GM23338 (cell line): ENCODE measurements at regions not wholly inside any gene's neighbourhood (a gene's known extent, or its start where the extent isn't known, plus 50 kb on each side); places are given as distances from the start of the nearest gene placed in this dataset.

Experiments
- ATAC-seq: fragments of 200-7000 bp; cut with Tn5 transposase; 3 replicates; pipeline ENCODE4 v1.9.1; 2020
- DNase-seq: peaks from one replicate; pipeline ENCODE4 v3.0.0-alpha.2; 2015; ENCODE audit warnings: low spot score
- H2AFZ ChIP-seq: fragments of 200-600 bp; sonication (generic); 2 replicates; pipeline ENCODE4 v1.8.0; 2016; ENCODE audit warnings: antibody characterized with exemption, mild to moderate bottlenecking, moderate library complexity
- H3F3A ChIP-seq: fragments of 200-600 bp; sonication (generic); replicated peaks from 2 replicates; pipeline ENCODE4 v1.8.0; 2017; ENCODE audit warnings: antibody characterized with exemption, mixed run types, low read depth
- H3K27ac ChIP-seq: fragments of 200-600 bp; sonication (generic); 2 replicates; pipeline ENCODE4 v1.6.1; 2016; ENCODE audit warnings: low read depth
- H3K27me3 ChIP-seq: fragments of 200-600 bp; sonication (generic); 2 replicates; pipeline ENCODE4 v1.8.0; 2016; ENCODE audit warnings: mild to moderate bottlenecking, mixed run types, moderate library complexity; ENCODE audit not compliant: insufficient read depth
- H3K36me3 ChIP-seq: fragments of 200-600 bp; sonication (generic); 2 replicates; pipeline ENCODE4 v1.8.0; 2016; ENCODE audit warnings: mild to moderate bottlenecking; ENCODE audit not compliant: insufficient read depth
- H3K4me1 ChIP-seq: fragments of 200-600 bp; sonication (generic); 2 replicates; pipeline ENCODE4 v1.8.0; 2016; ENCODE audit warnings: mild to moderate bottlenecking, moderate library complexity; ENCODE audit not compliant: insufficient read depth
- H3K4me2 ChIP-seq: fragments of 200-600 bp; sonication (generic); 2 replicates; pipeline ENCODE4 v1.7.1; 2017; ENCODE audit warnings: mixed run types
- H3K4me3 ChIP-seq: fragments of 200-600 bp; sonication (generic); 2 replicates; pipeline ENCODE4 v1.6.1; 2016; ENCODE audit warnings: mixed run types
- H3K79me2 ChIP-seq: fragments of 200-600 bp; sonication (generic); replicated peaks from 2 replicates; pipeline ENCODE4 v1.8.0; 2017; ENCODE audit warnings: mild to moderate bottlenecking; ENCODE audit not compliant: insufficient read depth
- H3K9me2 ChIP-seq: fragments of 200-600 bp; sonication (generic); 2 replicates; pipeline ENCODE4 v1.8.0; 2017; ENCODE audit not compliant: insufficient read depth
- H4K20me1 ChIP-seq: fragments of 200-600 bp; sonication (generic); replicated peaks from 2 replicates; pipeline ENCODE4 v1.8.0; 2017; ENCODE audit warnings: mild to moderate bottlenecking; ENCODE audit not compliant: insufficient read depth
- H3K27ac Mint-ChIP-seq: 2 replicates; pipeline ENCODE4 v1.8.0; 2020; ENCODE audit warnings: inconsistent platforms, mild to moderate bottlenecking, moderate library complexity, mixed read lengths
- H3K27me3 Mint-ChIP-seq: 3 replicates; pipeline ENCODE4 v1.8.0; 2022; ENCODE audit warnings: low read depth, mild to moderate bottlenecking, moderate library complexity, mixed read lengths, inconsistent platforms; ENCODE audit not compliant: insufficient read depth, poor library complexity
- H3K36me3 Mint-ChIP-seq: 3 replicates; pipeline ENCODE4 v1.8.0; 2021; ENCODE audit warnings: low read depth, mild to moderate bottlenecking, inconsistent platforms, moderate library complexity, mixed read lengths
- H3K4me1 Mint-ChIP-seq: 3 replicates; pipeline ENCODE4 v1.8.0; 2020; ENCODE audit warnings: mild to moderate bottlenecking, inconsistent platforms, mixed read lengths
- H3K4me3 Mint-ChIP-seq: 3 replicates; pipeline ENCODE4 v1.8.0; 2021; ENCODE audit warnings: moderate library complexity, mild to moderate bottlenecking, inconsistent platforms, mixed read lengths
- H3K9me3 Mint-ChIP-seq: 3 replicates; pipeline ENCODE4 v1.8.0; 2020; ENCODE audit warnings: moderate library complexity, mild to moderate bottlenecking, inconsistent platforms, mixed read lengths
- EZH2 ChIP-seq: fragments of 200-600 bp; sonication (generic); IDR thresholded peaks from one replicate; pipeline ENCODE4 v1.8.0; 2017; ENCODE audit warnings: antibody characterized with exemption, mild to moderate bottlenecking, low read depth; ENCODE audit not compliant: unreplicated experiment
- EZH2phosphoT487 ChIP-seq: fragments of 200-600 bp; sonication (generic); IDR thresholded peaks from one replicate; pipeline ENCODE4 v1.8.1; 2018; ENCODE audit warnings: antibody characterized with exemption; ENCODE audit not compliant: unreplicated experiment
- JUNB ChIP-seq: IDR thresholded peaks from one replicate; pipeline ENCODE4 v1.6.1; 2016; ENCODE audit warnings: antibody characterized with exemption; ENCODE audit not compliant: unreplicated experiment
- NANOG ChIP-seq: IDR thresholded peaks from 2 replicates; pipeline ENCODE4 v1.6.1; 2016; ENCODE audit warnings: antibody characterized with exemption, borderline replicate concordance
- POLR2AphosphoS5 ChIP-seq: IDR thresholded peaks from 2 replicates; pipeline ENCODE4 v1.6.1; 2016; ENCODE audit warnings: antibody characterized with exemption, low read depth
- STAT1 ChIP-seq: IDR thresholded peaks from one replicate; pipeline ENCODE4 v1.6.1; 2016; ENCODE audit warnings: antibody characterized with exemption; ENCODE audit not compliant: unreplicated experiment
- ZNF114 ChIP-seq: fragments of 250-450 bp; sonication (Bioruptor Pico); IDR thresholded peaks from 2 replicates; pipeline ENCODE4 v1.5.0; 2020; ENCODE audit warnings: mild to moderate bottlenecking, moderate library complexity
- ZNF331 ChIP-seq: fragments of 250-450 bp; sonication (Bioruptor Pico); IDR thresholded peaks from 2 replicates; pipeline ENCODE4 v1.5.0; 2020; ENCODE audit warnings: low read depth, mild to moderate bottlenecking, moderate library complexity
- TF ChIP-seq, protein P1 (sequence below): IDR thresholded peaks from 2 replicates; pipeline ENCODE4 v1.6.1; 2016; ENCODE audit warnings: antibody characterized with exemption
- TF ChIP-seq, protein P2 (sequence below), 2 experiments: fragments of 200-600 bp in 1 of 2; sonication (generic) in 1 of 2; conservative IDR thresholded peaks; 2 replicates each; pipeline versions ENCODE4 v1.5.1 to v1.6.1; 2016 to 2017; ENCODE audit warnings: antibody characterized with exemption in 2 of 2, low read depth in 2 of 2, mild to moderate bottlenecking in 2 of 2, moderate library complexity in 1 of 2
- TF ChIP-seq, protein P3 (sequence below): fragments of 250-450 bp; sonication (Bioruptor Pico); IDR thresholded peaks from 2 replicates; pipeline ENCODE4 v1.5.0; 2020; ENCODE audit warnings: mild to moderate bottlenecking, moderate library complexity

DNA sequence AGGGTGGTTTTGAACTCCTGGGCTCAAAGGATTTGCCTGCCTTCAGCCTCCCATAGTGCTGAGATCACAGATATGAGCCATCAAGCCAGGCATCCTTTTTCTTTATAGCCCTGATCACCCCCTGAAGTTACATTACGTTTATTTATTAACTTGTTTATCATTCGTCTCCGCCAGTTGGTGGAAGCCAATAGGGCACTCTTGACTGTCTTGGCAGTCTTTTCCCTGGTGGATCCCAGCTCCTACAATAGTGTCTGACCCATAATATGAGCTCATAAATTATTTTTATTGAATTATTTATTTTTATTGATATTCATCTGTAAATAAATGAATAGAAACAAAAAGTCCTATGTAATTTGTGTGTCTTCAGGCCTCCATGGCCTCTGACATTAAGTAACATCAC is 484.3 kb upstream of the FAT1 start:
- Mint-ChIP-seq H3K27ac (no peak overlapping the region), H3K36me3 (no peaks in the 10 kb centered on the region), H3K4me1 (no peaks in the 10 kb centered on the region), H3K4me3 (no peak overlapping the region), H3K9me3 (peaks cover 3% of the 10 kb centered on the region; the same call in 2 of the 3 replicates), H3K27me3 (peaks cover 2% of the 10 kb centered on the region)
- H3K4me2 ChIP-seq: no peak overlapping the region
- no peaks in the 10 kb centered on the region for H3F3A ChIP-seq
- H4K20me1 ChIP-seq: no peaks in the 10 kb centered on the region; the same call in 1 of the 2 replicates
- DNase-seq: no peak
- TF ChIP-seq JUNB: no peak
- no peak for TF ChIP-seq STAT1
- TF ChIP-seq POLR2AphosphoS5: no peak
- TF ChIP-seq NANOG: no peak
- TF ChIP-seq ZNF114 (CRISPR knock-in tag): no peak
- H3K79me2 ChIP-seq: no peaks in the 10 kb centered on the region
- ATAC-seq: no peak
- H3K4me1 ChIP-seq: no peaks in the 10 kb centered on the region
- no peaks in the 10 kb centered on the region for H3K9me2 ChIP-seq
- H2AFZ ChIP-seq: no peak overlapping the region
- H3K4me3 ChIP-seq: no peak overlapping the region
- H3K27me3 ChIP-seq: no peaks in the 10 kb centered on the region
- H3K36me3 ChIP-seq: no peaks in the 10 kb centered on the region
- H3K27ac ChIP-seq: no peak overlapping the region

DNA sequence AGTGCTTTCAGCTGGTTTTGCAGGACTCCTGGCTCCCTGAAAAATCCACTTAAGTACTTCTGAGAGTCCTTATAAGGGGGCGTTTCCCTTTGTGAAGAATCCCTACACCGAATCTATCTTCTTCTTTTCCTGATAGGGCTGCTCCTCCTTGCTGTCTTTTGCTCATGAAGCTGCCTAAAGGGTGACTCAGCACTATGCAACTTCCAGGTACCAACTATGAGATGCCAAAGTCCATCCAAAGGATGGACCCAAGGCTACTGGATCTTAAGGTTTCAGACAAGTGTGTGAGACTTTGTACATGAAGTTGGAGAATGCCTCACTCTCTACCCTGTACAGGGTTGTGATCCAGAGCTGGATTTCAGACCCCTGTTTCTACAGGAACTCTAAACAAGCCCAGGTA is 485.0 kb upstream of the FAT1 start:
- Histone ChIP-seq H3K79me2 (no peaks in the 10 kb centered on the region), H3F3A (no peaks in the 10 kb centered on the region), H3K27ac (no peak overlapping the region), H3K4me1 (no peaks in the 10 kb centered on the region), H2AFZ (no peak overlapping the region), H3K4me2 (no peak overlapping the region), H3K27me3 (no peaks in the 10 kb centered on the region), H3K9me2 (no peaks in the 10 kb centered on the region), H3K4me3 (no peak overlapping the region), H4K20me1 (no peaks in the 10 kb centered on the region; the same call in 1 of the 2 replicates), H3K36me3 (no peaks in the 10 kb centered on the region)
- no peak overlapping the region for H3K4me3 Mint-ChIP-seq
- H3K27me3 Mint-ChIP-seq: peaks cover 2% of the 10 kb centered on the region
- DNase-seq (no peak), ATAC-seq (no peak)
- H3K4me1 Mint-ChIP-seq: no peaks in the 10 kb centered on the region
- H3K36me3 Mint-ChIP-seq: no peaks in the 10 kb centered on the region
- no peak overlapping the region for H3K27ac Mint-ChIP-seq
- peaks cover 3% of the 10 kb centered on the region; the same call in 2 of the 3 replicates for H3K9me3 Mint-ChIP-seq
- no peak for TF ChIP-seq STAT1
- TF ChIP-seq NANOG: no peak
- no peak for TF ChIP-seq ZNF114 (CRISPR knock-in tag)
- no peak for TF ChIP-seq EZH2
- no peak for TF ChIP-seq POLR2AphosphoS5
- TF ChIP-seq, protein P1, sequence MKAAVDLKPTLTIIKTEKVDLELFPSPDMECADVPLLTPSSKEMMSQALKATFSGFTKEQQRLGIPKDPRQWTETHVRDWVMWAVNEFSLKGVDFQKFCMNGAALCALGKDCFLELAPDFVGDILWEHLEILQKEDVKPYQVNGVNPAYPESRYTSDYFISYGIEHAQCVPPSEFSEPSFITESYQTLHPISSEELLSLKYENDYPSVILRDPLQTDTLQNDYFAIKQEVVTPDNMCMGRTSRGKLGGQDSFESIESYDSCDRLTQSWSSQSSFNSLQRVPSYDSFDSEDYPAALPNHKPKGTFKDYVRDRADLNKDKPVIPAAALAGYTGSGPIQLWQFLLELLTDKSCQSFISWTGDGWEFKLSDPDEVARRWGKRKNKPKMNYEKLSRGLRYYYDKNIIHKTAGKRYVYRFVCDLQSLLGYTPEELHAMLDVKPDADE: no peak
- no peak for TF ChIP-seq JUNB
- TF ChIP-seq, protein P2, sequence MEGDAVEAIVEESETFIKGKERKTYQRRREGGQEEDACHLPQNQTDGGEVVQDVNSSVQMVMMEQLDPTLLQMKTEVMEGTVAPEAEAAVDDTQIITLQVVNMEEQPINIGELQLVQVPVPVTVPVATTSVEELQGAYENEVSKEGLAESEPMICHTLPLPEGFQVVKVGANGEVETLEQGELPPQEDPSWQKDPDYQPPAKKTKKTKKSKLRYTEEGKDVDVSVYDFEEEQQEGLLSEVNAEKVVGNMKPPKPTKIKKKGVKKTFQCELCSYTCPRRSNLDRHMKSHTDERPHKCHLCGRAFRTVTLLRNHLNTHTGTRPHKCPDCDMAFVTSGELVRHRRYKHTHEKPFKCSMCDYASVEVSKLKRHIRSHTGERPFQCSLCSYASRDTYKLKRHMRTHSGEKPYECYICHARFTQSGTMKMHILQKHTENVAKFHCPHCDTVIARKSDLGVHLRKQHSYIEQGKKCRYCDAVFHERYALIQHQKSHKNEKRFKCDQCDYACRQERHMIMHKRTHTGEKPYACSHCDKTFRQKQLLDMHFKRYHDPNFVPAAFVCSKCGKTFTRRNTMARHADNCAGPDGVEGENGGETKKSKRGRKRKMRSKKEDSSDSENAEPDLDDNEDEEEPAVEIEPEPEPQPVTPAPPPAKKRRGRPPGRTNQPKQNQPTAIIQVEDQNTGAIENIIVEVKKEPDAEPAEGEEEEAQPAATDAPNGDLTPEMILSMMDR (conservative IDR thresholded peaks at IDR 0.05; ENCODE audit: low read depth in 2 of 2): no peak
- no peak for TF ChIP-seq EZH2phosphoT487
- no peak for TF ChIP-seq ZNF331
- TF ChIP-seq, protein P3, sequence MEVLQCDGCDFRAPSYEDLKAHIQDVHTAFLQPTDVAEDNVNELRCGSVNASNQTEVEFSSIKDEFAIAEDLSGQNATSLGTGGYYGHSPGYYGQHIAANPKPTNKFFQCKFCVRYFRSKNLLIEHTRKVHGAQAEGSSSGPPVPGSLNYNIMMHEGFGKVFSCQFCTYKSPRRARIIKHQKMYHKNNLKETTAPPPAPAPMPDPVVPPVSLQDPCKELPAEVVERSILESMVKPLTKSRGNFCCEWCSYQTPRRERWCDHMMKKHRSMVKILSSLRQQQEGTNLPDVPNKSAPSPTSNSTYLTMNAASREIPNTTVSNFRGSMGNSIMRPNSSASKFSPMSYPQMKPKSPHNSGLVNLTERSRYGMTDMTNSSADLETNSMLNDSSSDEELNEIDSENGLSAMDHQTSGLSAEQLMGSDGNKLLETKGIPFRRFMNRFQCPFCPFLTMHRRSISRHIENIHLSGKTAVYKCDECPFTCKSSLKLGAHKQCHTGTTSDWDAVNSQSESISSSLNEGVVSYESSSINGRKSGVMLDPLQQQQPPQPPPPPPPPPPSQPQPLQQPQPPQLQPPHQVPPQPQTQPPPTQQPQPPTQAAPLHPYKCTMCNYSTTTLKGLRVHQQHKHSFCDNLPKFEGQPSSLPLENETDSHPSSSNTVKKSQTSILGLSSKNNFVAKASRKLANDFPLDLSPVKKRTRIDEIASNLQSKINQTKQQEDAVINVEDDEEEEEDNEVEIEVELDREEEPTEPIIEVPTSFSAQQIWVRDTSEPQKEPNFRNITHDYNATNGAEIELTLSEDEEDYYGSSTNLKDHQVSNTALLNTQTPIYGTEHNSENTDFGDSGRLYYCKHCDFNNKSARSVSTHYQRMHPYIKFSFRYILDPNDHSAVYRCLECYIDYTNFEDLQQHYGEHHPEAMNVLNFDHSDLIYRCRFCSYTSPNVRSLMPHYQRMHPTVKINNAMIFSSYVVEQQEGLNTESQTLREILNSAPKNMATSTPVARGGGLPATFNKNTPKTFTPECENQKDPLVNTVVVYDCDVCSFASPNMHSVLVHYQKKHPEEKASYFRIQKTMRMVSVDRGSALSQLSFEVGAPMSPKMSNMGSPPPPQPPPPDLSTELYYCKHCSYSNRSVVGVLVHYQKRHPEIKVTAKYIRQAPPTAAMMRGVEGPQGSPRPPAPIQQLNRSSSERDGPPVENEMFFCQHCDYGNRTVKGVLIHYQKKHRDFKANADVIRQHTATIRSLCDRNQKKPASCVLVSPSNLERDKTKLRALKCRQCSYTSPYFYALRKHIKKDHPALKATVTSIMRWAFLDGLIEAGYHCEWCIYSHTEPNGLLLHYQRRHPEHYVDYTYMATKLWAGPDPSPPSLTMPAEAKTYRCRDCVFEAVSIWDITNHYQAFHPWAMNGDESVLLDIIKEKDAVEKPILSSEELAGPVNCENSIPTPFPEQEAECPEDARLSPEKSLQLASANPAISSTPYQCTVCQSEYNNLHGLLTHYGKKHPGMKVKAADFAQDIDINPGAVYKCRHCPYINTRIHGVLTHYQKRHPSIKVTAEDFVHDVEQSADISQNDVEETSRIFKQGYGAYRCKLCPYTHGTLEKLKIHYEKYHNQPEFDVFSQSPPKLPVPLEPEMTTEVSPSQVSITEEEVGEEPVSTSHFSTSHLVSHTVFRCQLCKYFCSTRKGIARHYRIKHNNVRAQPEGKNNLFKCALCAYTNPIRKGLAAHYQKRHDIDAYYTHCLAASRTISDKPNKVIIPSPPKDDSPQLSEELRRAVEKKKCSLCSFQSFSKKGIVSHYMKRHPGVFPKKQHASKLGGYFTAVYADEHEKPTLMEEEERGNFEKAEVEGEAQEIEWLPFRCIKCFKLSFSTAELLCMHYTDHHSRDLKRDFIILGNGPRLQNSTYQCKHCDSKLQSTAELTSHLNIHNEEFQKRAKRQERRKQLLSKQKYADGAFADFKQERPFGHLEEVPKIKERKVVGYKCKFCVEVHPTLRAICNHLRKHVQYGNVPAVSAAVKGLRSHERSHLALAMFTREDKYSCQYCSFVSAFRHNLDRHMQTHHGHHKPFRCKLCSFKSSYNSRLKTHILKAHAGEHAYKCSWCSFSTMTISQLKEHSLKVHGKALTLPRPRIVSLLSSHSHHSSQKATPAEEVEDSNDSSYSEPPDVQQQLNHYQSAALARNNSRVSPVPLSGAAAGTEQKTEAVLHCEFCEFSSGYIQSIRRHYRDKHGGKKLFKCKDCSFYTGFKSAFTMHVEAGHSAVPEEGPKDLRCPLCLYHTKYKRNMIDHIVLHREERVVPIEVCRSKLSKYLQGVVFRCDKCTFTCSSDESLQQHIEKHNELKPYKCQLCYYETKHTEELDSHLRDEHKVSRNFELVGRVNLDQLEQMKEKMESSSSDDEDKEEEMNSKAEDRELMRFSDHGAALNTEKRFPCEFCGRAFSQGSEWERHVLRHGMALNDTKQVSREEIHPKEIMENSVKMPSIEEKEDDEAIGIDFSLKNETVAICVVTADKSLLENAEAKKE: no peak
